Astrocyte (in vitro differentiated cells and primary cell): ENCODE measurements at regions not wholly inside any gene's neighbourhood (a gene's known extent, or its start where the extent isn't known, plus 50 kb on each side); places are given as distances from the start of the nearest gene placed in this dataset.

ENCODE experiments used
- DNase-seq: peaks from one replicate; pipeline ENCODE4 v3.0.0-alpha.2; 2010; ENCODE audit warnings: low read depth
- FAIRE-seq: peaks from 2 replicates; lab custom pipeline; 2011; peaks lifted over from hg19 to GRCh38; lab: Jason Lieb, UNC
- H2AFZ ChIP-seq: 2 replicates; pipeline ENCODE4 v1.6.0; 2012; ENCODE audit warnings: low read depth, low read length, inconsistent platforms
- H3K27ac ChIP-seq: 2 replicates; pipeline ENCODE4 v1.5.1; 2011; ENCODE audit warnings: low read depth, low read length, inconsistent platforms
- H3K27me3 ChIP-seq: 2 replicates; pipeline ENCODE4 v1.6.0; 2011; ENCODE audit warnings: low read length, inconsistent platforms; ENCODE audit not compliant: insufficient read depth
- H3K36me3 ChIP-seq: 2 replicates; pipeline ENCODE4 v1.5.1; 2011; ENCODE audit warnings: low read length, inconsistent platforms; ENCODE audit not compliant: insufficient read depth
- H3K4me1 ChIP-seq: 2 replicates; pipeline ENCODE4 v1.5.1; 2011; ENCODE audit warnings: low read length, inconsistent platforms; ENCODE audit not compliant: insufficient read depth
- H3K4me2 ChIP-seq: 2 replicates; pipeline ENCODE4 v1.6.0; 2012; ENCODE audit warnings: low read length, inconsistent platforms
- H3K4me3 ChIP-seq: 2 replicates; pipeline ENCODE4 v1.5.1; 2011; ENCODE audit warnings: low read depth, mild to moderate bottlenecking, low read length, inconsistent platforms; ENCODE audit not compliant: insufficient read depth
- H3K79me2 ChIP-seq: 2 replicates; pipeline ENCODE4 v1.6.0; 2012; ENCODE audit warnings: mild to moderate bottlenecking, low read length, inconsistent platforms; ENCODE audit not compliant: insufficient read depth
- H3K9ac ChIP-seq: 2 replicates; pipeline ENCODE4 v1.6.0; 2012; ENCODE audit warnings: mild to moderate bottlenecking, low read length, inconsistent platforms
- H3K9me3 ChIP-seq: 2 replicates; pipeline ENCODE4 v1.5.1; 2012; ENCODE audit warnings: low read depth, mild to moderate bottlenecking, low read length, inconsistent platforms; ENCODE audit not compliant: insufficient read depth
- H4K20me1 ChIP-seq: 2 replicates; pipeline ENCODE4 v1.6.0; 2012; ENCODE audit warnings: low read length, inconsistent platforms; ENCODE audit not compliant: insufficient read depth
- H3K27ac Mint-ChIP-seq: one replicate; pipeline ENCODE4 v1.8.0; 2021; ENCODE audit warnings: mild to moderate bottlenecking, mixed read lengths; ENCODE audit not compliant: unreplicated experiment
- H3K27me3 Mint-ChIP-seq: one replicate; pipeline ENCODE4 v1.8.0; 2021; ENCODE audit warnings: low read depth, mixed read lengths; ENCODE audit not compliant: unreplicated experiment
- H3K36me3 Mint-ChIP-seq: one replicate; pipeline ENCODE4 v1.8.0; 2021; ENCODE audit warnings: low read depth, mixed read lengths; ENCODE audit not compliant: unreplicated experiment
- H3K4me1 Mint-ChIP-seq: one replicate; pipeline ENCODE4 v1.8.0; 2021; ENCODE audit warnings: low read depth, mixed read lengths; ENCODE audit not compliant: unreplicated experiment
- H3K4me3 Mint-ChIP-seq: one replicate; pipeline ENCODE4 v1.8.0; 2021; ENCODE audit warnings: mild to moderate bottlenecking, moderate library complexity, mixed read lengths; ENCODE audit not compliant: unreplicated experiment
- H3K9me3 Mint-ChIP-seq: one replicate; pipeline ENCODE4 v1.8.0; 2021; ENCODE audit warnings: mild to moderate bottlenecking, mixed read lengths; ENCODE audit not compliant: unreplicated experiment
- EZH2 ChIP-seq: IDR thresholded peaks from 2 replicates; pipeline ENCODE4 v1.6.1; 2012; ENCODE audit warnings: mild to moderate bottlenecking, low read length, inconsistent platforms; ENCODE audit not compliant: insufficient read depth
- TF ChIP-seq, protein P1 (sequence below): IDR thresholded peaks from 2 replicates; pipeline ENCODE4 v1.5.1; 2011; ENCODE audit warnings: low read depth, mild to moderate bottlenecking, inconsistent platforms, low read length, moderate library complexity; ENCODE audit not compliant: insufficient read depth

DNA sequence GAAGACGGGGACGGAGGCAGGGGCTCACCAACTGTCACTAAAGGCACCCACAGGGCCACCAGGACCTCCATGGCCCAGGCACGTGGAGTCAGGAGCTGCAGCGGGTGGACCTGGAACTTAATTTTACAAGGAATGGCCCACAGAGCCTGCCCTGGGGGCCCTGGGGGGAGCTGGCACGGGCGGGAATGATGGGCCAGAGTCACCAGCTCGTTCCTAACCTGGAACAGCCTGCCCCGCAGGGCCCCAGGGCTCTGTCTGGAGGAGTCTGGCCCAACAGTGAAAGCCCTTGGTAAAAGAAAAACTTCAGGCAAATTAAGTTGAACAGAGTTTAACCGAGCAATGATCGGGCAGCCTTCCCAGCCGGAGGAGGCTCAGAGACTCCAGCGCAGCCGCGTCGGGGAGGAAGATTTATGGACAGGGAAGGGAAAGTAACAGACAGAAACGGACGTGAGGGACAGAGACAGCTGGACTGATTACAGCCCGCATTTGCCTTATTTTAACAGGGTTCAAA is 118.4 kb upstream of the TMEM18 start:
- Mint-ChIP-seq H3K4me3 (no peak overlapping the region), H3K27me3 (peaks cover 8% of the 10 kb centered on the region), H3K4me1 (no peaks in the 10 kb centered on the region), H3K36me3 (no peaks in the 10 kb centered on the region), H3K27ac (no peak overlapping the region), H3K9me3 (peaks cover 4% of the 10 kb centered on the region)
- H3K9me3 ChIP-seq: no peaks in the 10 kb centered on the region
- H3K79me2 ChIP-seq: no peaks in the 10 kb centered on the region
- TF ChIP-seq, protein P1, sequence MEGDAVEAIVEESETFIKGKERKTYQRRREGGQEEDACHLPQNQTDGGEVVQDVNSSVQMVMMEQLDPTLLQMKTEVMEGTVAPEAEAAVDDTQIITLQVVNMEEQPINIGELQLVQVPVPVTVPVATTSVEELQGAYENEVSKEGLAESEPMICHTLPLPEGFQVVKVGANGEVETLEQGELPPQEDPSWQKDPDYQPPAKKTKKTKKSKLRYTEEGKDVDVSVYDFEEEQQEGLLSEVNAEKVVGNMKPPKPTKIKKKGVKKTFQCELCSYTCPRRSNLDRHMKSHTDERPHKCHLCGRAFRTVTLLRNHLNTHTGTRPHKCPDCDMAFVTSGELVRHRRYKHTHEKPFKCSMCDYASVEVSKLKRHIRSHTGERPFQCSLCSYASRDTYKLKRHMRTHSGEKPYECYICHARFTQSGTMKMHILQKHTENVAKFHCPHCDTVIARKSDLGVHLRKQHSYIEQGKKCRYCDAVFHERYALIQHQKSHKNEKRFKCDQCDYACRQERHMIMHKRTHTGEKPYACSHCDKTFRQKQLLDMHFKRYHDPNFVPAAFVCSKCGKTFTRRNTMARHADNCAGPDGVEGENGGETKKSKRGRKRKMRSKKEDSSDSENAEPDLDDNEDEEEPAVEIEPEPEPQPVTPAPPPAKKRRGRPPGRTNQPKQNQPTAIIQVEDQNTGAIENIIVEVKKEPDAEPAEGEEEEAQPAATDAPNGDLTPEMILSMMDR: no peak
- TF ChIP-seq EZH2: no peak
- H3K9ac ChIP-seq: no peak overlapping the region
- H3K27me3 ChIP-seq: no peaks in the 10 kb centered on the region
- H4K20me1 ChIP-seq: no peaks in the 10 kb centered on the region
- H3K27ac ChIP-seq: no peak overlapping the region
- H3K4me2 ChIP-seq: no peak overlapping the region
- no peaks in the 10 kb centered on the region for H3K4me1 ChIP-seq
- no peak for DNase-seq
- no peaks in the 10 kb centered on the region for H3K36me3 ChIP-seq
- no peak for FAIRE-seq
- H3K4me3 ChIP-seq: no peak overlapping the region
- no peak overlapping the region for H2AFZ ChIP-seq

DNA sequence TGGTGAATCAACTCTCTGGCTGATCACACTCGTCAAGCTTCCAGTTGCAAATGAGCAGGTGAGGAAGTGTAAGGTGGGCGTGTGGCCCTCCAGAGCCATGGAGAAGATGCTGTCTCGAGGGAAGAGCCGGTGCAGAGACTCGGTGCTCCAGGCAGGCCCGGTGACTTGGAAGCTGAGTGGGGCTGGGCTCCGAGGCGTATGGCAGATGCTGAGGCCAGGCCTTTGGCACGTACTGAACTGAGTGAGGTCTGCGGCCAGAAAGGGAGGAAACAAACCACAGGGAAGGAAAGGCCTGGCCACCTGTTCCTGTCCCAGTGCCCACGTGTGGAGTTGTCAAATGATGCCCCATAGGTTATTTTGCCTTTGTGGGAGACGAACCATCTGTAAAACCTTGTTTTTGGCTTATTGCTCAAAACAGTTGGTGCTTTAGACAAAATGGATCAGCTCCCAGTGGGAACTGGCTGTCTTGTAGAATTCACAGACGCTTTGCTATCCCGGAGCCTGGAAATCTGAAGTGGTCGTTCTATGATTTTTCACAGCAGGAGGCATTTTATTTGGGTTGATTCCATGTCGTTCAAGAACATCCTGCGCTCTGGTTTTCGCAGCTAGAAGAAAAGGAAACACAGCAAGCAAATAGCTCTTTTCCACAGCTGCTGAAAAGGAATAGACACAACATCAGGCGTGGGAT is 117.5 kb upstream of the TMEM18 start:
- no peak for DNase-seq
- H3K4me3 ChIP-seq: no peak overlapping the region
- H3K79me2 ChIP-seq: no peaks in the 10 kb centered on the region
- no peaks in the 10 kb centered on the region for H3K9me3 ChIP-seq
- Mint-ChIP-seq H3K27ac (no peak overlapping the region), H3K4me3 (no peak overlapping the region), H3K4me1 (no peaks in the 10 kb centered on the region), H3K9me3 (peaks cover 4% of the 10 kb centered on the region), H3K36me3 (no peaks in the 10 kb centered on the region), H3K27me3 (peaks cover 8% of the 10 kb centered on the region)
- TF ChIP-seq, protein P1: no peak
- TF ChIP-seq EZH2: no peak
- no peak overlapping the region for H3K27ac ChIP-seq
- H3K9ac ChIP-seq: no peak overlapping the region
- no peaks in the 10 kb centered on the region for H4K20me1 ChIP-seq
- no peaks in the 10 kb centered on the region for H3K36me3 ChIP-seq
- no peaks in the 10 kb centered on the region for H3K4me1 ChIP-seq
- no peaks in the 10 kb centered on the region for H3K27me3 ChIP-seq
- FAIRE-seq: no peak
- no peak overlapping the region for H3K4me2 ChIP-seq
- H2AFZ ChIP-seq: no peak overlapping the region

- no peaks in the 10 kb centered on the region for H3K79me2 ChIP-seq
- FAIRE-seq: no peak
Measured at GRCh38 chr2:793236-793635, 116.0 kb upstream of the TMEM18 start.

More at GRCh38 chr2:793236-793635, 116.0 kb upstream of the TMEM18 start:
- no peaks in the 10 kb centered on the region for H3K36me3 Mint-ChIP-seq
- H3K27ac Mint-ChIP-seq: no peak overlapping the region
- H3K9me3 Mint-ChIP-seq: peaks cover 6% of the 10 kb centered on the region
- TF ChIP-seq, protein P1: no peak
- no peak for TF ChIP-seq EZH2
- Histone ChIP-seq H3K36me3 (no peaks in the 10 kb centered on the region), H3K4me1 (no peaks in the 10 kb centered on the region), H3K9ac (no peak overlapping the region), H3K4me2 (no peak overlapping the region), H3K27ac (no peak overlapping the region), H2AFZ (no peak overlapping the region), H3K27me3 (no peaks in the 10 kb centered on the region), H3K9me3 (peaks cover 6% of the 10 kb centered on the region), H3K4me3 (no peak overlapping the region), H4K20me1 (no peaks in the 10 kb centered on the region)
- no peak overlapping the region for H3K4me3 Mint-ChIP-seq
- peaks cover 10% of the 10 kb centered on the region for H3K27me3 Mint-ChIP-seq
- no peak for DNase-seq
- no peaks in the 10 kb centered on the region for H3K4me1 Mint-ChIP-seq
